ENCODE measurements at regions not wholly inside any gene's neighbourhood (a gene's known extent, or its start where the extent isn't known, plus 50 kb on each side); places are given as distances from the start of the nearest gene placed in this dataset.

- TF ChIP-seq CTCF (IDR thresholded peaks at IDR 0.05; ENCODE audit: low read depth, low read length, poor library complexity, severe bottlenecking) (no peak), EZH2phosphoT487 (IDR thresholded peaks at IDR 0.05; ENCODE audit: borderline replicate concordance, low read length) (no peak)
Observed at GRCh38 chr16:49128740-49129139, 152.9 kb downstream of the CBLN1 start.
